ENCODE measurements at regions not wholly inside any gene's neighbourhood (a gene's known extent, or its start where the extent isn't known, plus 50 kb on each side); places are given as distances from the start of the nearest gene placed in this dataset.

DNA sequence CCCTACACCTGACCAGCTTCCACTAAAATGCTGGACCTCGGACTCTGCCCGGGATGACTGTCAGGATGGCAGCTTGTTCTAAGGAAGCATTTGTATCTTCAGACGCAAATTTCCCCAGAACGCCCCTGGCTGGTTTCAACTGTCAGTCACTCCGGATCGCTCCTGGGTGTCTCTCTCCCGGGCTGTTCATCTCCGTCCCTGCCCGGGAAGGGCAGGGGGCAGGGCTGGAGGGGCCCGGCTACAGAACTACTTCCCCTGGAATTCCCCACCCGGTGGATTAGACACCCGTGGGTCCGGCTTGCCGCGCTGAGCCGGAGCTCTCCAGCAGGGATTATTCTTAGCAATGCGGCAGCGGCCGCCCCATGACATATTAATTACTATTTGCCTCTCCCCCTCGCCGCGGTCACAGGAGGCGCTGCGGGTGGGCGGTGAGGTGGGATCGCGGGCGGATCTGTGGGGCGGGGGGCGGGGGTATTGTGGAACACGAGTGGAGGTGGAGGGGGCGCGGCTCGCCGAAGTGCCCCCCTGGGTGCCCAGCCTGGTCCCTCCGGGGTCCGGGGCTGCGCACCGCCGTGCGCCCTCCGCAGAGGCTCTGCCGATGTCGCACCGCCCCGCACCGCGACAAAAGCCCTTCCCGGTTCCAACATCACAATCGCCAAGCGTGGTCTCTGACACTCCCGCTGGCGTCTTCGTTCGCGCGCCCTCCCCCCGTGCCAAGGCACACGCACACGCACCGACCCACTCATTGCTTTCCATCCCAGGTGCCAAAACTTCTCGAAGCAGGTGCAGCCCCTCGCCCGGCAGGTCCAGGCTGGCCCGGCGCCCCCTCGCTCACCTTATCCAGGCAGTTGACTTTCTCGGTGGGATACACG is 276.1 kb upstream of the NEBL start:
- DNase-seq (ENCODE audit: low read depth), result no peak

DNA sequence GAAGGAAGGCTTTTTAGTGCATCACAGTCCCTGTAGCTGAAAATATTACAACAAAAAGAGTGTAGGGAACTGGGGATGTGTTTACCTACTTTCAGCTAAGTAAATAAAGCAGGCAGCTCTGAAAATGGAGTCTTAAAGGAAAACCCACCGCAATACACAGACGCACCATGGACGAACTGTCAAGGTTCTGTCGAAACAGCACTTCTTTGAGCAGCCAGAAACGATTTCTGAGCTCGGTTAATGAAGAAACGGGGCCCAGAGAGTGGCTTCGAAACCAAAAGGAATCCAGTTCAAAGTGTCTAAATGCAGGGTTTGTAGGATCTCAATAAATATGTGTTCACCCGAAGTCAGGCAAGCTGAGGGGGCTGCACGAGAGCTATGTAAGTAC is 275.4 kb upstream of the NEBL start:
- no peak for DNase-seq (ENCODE audit: low read depth)

DNA sequence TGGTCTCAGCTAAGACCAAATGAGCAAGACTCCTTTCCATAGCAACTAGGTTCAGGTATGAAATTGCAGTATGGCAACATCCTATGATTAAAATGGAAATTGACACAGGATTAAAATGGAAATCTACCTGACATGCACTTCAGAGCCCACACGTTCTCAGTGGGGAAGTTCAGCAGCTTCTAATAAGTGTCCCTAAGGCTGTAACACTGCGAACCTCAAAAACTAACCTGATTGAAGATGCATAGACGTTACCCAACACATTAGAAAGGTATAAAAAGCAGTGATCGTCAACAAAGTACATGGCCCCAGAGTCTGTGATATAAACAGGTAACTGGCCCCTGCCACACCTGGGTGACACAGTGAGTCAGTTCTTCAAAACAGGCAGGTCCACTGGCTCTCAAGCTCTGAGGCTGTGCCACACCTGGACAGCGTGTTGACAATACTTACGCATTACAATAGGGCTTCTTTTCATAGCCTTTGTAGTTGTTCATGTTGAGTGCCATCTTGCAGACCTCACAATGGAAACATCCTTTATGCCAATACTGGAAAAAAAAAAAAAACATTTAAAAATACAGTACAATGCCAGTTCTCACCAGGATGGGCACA is 274.9 kb upstream of the NEBL start:
- DNase-seq (ENCODE audit: low read depth), result no peak

DNA sequence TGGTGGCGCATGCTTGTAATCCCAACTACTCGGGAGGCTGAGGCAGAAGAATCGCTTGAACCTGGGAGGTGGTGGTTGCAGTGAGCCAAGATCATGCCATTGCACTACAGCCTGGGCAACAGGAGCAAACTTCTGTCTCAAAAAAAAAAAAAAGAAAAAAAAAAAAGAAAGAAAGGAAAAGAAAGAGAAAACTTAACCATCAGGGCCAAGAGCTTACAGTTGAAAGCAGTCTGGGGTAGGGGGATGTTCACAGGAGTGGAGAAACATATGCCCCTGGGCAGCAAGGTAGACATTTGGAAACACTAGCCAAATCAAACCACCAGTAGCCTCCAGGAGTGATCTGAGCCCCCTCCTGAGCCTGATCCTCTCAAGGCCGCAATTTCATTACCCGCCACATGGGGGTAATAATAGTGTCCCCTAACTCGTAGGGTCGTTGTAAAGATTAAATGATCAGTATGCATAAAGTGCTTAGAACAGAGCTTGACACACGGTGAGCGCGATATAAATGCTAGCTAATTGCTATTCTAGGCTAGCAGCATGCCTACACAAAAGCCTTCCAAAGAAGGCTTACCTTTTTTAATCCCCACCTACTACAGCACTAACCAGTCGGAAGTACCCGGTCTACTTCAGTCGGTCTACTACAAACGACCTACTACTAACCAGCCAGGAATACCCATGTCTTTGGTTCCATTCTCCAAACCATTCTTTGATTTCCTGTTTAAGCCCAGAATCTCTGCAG is 274.3 kb upstream of the NEBL start:
- DNase-seq (ENCODE audit: low read depth), result no peak

DNA sequence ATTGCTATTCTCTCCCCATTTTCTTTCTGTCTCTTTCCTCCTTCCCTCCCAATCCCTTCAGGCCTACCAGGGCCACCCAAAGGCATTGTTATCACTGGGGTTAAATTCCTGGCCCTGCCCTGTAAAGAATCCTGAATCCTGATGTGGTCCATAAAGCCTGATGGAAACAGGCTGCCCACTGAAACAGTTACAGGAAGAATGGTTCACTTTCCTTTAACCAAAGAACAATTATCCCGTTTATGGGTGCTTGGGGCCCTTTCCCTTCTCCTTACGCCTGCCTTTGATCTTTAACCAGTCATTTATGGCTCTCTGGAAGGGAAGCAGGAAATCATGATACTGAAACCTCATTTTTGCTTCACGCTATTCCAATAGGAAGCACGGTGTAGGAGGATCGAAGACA is 273.1 kb upstream of the NEBL start:
- DNase-seq (ENCODE audit: low read depth), result no peak

DNA sequence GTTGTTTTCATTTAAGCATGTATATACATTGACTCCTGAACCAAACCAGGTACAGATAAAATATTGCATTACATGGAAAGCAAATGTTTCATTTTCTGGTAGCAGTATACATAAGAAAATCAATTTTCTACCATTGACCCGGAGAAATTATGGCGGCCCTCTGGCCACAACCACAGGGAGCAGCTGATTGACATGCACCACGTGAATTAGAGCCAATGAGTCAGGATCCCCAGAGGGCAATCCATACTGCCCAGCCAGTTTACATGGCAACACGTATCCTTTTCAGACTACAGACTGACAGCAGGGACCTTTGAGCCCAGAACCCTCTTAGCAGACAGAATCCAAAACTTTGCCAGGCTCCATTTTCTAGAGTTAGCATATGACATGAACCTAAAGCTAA is 272.2 kb upstream of the NEBL start:
- no peak for DNase-seq (ENCODE audit: low read depth)

DNA sequence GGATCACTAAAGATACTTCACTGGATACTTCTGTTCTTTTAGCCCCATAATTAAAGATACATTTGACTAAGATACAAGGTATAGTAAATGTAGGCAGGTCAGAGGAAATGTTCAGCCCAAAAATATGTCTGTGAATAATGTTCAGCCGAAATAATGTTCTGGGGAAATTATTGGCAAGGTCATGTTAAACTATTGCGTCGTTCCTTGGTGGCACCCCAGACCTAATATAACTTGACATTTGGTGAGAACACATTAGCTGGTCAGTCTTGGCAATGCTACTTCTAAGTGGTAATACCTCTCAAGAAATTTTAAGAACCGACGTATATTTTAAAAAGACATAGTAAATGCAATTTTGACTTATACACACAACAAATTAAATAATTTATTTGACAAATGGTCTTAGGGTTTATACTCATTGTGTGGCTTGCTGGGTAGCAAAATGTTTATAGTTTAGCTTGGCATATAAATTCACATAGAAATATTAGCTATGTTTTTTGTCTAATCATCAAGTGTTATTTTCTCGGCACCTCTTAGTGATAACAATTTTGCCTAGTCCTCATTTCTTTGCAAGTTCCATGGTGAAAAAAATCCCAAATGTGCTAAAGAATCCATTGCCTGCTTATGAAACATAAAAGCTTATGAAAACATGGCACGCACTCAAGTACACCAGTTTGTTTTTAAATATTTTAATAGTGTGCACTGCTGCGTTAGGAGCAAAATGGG is 270.3 kb upstream of the NEBL start:
- no peak for DNase-seq (ENCODE audit: low read depth)

DNA sequence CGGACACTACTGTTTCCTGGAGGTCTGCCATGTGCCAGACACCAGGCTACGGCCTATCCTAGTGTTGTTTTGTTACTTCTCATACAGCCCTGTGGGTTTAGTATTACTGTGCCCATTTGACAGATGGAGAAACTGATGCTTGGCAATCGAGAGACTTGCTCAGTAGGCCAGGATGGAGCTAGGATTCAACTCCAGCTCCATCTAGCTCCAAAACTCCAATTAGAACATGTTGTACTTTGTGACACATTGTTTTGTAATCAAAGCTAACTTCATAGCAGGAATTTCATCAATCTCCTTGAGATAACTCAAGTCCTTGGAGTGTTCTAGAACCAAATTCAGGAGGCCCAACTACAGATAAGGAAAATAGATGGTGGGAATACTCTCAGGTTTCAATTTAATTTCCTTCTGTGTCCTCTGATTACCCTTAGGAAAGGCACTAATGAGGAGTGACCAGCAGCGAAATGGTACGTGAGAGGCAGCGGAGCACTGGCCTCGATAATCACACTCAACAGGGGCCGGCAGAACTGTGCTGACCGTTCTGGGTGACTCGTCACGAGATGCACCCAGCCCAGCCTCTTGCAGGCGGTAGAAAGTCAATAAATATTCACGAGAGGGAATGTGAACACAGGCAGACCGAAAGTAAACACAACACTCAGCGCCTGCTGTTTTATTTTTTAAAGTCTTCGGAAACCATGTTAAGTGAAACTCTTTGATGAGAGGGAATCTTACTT is 269.6 kb upstream of the NEBL start:
- DNase-seq (ENCODE audit: low read depth), result no peak

DNA sequence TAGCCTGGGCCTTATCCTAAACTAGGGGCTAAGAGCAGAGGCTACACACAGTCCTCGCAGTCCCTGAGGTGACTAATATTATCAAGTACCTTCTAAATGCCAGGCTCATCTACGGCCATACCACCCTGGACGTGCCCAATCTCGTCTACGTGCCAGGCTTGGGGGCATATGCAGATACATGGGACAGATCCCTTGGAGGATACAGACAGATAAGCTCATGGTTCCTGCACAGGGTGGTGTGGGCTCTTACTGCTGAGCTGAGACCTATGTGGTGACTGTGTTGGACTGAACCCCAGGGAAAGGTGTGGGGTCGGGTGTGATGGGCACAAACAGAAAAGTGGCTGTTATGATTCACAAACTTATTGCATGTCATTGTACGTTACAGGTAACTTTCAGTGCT is 268.4 kb upstream of the NEBL start:
- no peak for DNase-seq (ENCODE audit: low read depth)

DNA sequence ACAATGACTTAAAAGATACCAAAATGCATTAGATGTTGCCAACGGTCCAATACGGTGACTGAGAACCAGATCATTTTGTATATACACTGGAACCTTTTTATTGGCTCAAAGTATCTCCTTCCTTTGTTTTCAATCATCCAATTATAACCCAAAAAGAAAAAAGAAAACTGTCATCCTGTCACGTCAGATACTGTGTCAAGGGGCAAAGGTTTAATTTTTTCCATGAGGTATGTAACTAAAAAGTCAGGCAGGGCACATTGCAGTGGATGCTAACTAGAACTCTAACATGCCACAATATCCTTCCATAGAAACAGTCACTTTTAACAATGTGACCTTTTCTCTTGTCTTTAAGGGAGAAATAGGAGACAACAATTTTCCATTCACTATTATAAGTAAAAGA is 267.6 kb upstream of the NEBL start:
- no peak for DNase-seq (ENCODE audit: low read depth)

DNA sequence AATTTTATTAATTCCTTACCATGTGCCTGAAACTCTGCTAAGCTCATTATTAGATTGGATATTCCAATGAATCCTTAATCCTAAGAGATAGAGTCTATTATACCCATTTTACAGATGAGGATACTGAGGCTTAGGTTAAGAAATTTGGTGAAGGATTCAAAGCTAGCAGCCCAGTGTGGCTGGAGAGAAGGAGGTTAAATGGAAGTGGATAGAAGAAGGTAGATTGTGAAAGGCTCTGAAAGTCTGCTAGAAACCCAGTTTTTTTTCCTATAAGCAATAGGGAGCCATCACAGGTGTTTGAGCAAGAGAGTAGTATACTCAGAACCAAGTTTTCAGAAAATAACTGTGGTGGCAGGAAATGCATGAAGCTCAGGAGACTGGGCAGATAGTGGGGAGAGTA is 265.8 kb upstream of the NEBL start:
- no peak for DNase-seq (ENCODE audit: low read depth)

DNA sequence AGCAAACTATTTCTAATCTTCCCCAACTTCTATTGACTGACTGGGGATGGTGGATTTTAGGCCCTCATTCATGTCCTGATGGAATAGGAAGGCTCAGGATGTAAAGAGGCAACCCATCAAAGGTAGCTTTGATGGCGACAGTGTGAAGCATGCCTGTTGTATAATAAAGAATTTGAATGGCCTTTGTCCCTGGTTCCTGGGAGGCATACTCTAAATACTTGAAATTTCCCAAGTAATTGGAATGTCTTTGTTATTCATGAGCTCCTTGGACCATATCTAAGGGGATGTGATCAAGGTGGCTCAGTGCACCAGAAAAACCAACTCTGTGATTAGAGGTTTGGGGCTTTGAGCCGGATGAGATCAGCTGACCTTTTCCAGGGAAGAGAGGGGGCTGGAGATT is 264.5 kb upstream of the NEBL start:
- DNase-seq (ENCODE audit: low read depth), result no peak

DNA sequence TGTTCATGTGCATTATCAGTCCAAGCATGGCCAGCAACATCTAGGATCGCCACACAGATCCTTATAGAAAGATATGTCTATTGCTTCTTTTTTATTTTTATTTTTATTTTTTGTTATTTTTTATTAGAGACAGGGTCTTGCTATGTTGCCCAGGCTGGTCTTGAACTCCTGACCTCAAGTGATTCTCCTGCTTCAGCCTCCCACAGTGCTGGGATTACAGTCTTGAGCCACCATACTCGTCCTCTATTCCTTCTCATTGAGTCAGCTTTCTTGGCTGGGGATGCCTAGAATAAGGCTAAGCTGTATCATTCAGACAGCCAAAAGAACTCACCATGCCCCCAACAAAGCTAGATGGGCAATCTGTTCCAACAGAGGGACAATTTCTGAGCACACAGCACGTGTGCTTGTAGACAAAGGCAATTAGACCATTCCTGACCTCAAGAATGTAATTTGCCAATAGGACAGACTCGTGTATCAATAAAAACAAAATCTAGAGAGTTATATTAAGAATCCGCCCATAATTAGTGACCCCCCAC is 264.0 kb upstream of the NEBL start:
- no peak for DNase-seq (ENCODE audit: low read depth)

DNA sequence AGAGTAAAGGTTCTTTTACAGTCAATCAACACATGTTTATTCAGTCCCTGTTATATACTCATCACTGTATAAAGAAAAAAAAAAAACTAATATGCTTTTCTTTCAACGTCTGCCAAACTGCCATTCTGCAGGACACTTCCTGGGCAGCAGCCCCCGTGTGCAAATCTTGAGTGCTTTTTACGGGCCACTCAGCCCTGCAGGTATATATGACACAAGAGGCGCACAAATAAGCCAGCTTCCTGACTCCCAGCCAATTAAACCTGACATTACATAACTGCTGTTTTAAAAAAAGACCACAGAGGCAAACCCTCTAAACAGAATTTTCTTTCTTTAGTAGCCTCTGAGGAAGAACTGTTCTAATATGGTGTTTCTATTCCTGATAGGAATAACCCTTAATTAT is 263.0 kb upstream of the NEBL start:
- no peak for DNase-seq (ENCODE audit: low read depth)

DNA sequence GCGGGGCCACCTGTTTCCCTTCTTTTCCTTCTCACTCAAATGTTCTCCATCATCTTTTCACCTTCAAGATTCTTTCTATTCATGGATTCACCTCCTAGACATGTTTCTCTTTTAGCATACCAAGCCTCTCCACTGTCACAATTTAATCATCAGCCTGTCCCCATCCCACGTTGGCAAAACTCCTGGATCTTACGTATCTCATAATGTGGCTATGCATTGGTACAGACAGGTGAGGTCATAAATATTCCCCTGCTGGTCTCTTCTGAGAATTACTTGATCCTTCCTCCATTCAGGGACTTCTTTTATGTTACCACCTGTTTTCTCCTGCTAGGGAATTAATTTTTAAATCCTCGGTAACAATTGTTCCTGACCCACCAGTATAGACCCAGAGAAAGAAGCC is 262.6 kb upstream of the NEBL start:
- DNase-seq (ENCODE audit: low read depth), result no peak

DNA sequence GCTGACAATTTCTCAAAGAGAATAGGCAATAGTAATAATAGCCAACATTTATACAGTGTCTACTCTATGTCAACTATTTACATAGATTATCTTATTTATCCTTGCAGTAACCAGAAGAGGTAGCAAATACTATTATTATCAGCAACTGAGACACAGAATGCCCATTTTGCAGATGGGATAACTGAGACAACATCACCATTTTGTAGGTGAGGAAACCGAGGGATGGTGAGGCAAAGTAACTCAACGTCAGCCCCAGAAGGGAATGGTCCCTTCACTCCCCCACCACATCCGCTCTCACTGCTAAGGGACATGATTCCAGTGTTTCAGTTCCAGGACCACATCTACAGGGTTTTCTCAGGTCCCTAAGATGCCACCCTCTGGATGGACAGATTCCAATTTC is 261.2 kb upstream of the NEBL start:
- no peak for DNase-seq (ENCODE audit: low read depth)

DNA sequence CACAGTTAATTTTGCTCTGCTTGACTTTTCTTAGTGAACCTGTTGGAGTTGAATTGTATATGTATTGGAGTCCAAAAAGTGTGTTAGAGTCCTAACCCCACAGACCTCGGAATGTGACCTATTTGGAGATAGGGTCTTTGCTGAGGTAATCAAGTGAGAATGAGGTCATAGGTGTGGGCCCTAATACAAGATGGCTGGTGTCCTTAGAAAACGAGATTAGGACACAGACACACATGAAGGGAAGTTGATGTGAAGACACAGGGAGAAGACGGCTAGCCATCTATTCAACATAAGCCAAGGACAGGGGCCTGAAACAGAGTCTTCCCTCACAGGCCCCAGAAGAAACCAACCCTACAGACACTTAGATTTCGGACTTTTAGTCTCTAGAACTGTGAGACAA is 260.6 kb upstream of the NEBL start:
- no peak for DNase-seq (ENCODE audit: low read depth)

DNA sequence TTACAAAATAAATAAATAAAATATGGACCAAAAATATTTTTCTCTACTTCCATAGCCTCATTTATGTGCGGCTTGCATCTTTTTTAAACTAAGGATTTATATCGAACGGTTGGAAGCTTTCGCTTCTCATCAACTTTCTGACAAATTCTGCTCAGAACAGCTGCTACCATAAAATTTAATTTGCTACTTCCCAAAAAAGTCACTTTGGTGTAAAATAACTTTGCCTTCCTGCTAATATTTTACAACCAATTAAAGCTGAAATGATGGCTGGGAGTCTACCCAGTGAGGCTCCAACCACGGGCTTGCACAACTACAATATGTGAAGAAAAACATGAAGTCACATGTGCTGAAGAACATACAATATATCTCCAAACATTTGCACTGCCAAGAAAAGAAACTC is 253.1 kb upstream of the NEBL start:
- no peak for DNase-seq (ENCODE audit: low read depth)

DNA sequence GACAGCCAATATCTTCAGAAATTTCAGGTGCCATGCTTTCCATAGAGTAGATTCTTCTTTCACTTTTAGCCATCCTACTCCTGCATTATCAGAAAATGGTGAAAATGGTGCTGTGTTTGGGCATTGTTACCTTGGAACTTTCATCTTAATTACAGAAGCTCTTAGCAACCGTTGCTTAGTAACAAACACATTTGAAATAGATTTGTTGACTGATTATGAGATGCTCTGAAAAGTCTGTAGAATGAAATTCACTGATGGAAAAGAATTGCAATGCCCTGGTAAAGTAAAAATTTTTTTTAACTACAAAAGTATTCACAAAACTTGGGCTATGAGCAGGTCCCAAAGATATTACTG is 249.3 kb upstream of the NEBL start:
- no peak for DNase-seq (ENCODE audit: low read depth)

DNA sequence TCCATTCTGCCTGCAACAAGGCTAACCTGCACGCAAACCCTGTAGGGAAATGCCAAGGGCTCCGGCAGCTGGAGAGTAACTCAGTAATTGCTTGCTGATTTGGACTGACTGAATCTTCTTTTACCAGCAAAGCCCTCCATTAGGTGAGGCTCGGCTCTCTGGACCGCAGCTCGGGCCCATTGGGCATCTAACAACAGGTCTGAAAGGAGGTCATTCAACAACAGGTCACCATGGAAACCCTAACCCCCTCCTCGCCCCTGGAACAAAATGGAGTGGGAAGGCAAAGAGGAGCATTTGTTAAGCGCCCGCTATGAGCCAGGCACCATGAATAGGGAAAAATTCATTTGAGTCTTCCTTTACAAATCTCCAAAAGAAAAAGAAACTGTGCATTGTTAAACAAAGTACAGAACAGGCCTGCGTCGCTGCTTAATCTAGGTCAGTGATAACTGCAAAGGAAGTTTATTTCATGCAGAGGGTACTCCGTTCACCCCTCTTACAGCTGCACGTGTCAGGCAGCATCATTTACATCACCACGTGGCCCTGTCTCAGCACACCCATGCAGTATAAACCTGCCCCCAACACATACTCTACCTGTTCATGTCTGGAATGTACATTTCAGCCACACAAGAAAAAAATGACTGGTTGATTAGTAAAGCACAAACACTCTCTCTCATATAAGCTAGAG is 248.8 kb upstream of the NEBL start:
- no peak for DNase-seq (ENCODE audit: low read depth)

DNA sequence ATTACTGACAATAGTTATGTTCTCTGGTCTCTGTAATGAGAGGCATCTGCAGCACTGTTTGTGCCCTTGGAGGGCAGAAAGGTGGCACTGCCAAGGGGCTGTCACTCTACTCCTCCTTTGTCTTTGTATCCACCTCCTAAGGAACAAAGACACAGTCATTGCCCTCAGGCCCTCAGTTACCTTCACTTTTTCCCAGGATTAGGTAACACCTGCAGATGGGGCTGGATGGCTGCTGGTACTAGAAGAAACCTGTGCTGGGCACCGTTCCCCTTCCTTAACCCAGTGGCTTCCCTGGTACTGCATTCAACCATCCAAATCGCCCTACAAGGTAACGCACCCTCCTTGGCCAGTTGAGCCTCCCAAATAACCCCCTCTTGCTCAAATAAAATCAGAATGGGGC is 246.9 kb upstream of the NEBL start:
- no peak for DNase-seq (ENCODE audit: low read depth)

Data from non-pigmented ciliary epithelial cell (primary cell).